Tongue (tissue), 1 donor: ENCODE measurements at regions not wholly inside any gene's neighbourhood (a gene's known extent, or its start where the extent isn't known, plus 50 kb on each side); places are given as distances from the start of the nearest gene placed in this dataset.

Experiments used
- DNase-seq: peaks from one replicate; pipeline ENCODE4 v3.0.0-alpha.2; 2015

- no peak for DNase-seq
Observed at GRCh38 chr15:93478947-93479346, 389.9 kb upstream of the RGMA start.

- DNase-seq, result no peak
Observed at GRCh38 chr15:93477721-93478120, 388.7 kb upstream of the RGMA start.

GRCh38 chr15:93477188-93477587 is 388.2 kb upstream of the RGMA start:
- no peak for DNase-seq

- no peak for DNase-seq
Observed at GRCh38 chr15:93476491-93477177, 387.6 kb upstream of the RGMA start.

- DNase-seq, result no peak
Observed at GRCh38 chr15:93474728-93475127, 385.7 kb upstream of the RGMA start.

- no peak for DNase-seq
Observed at GRCh38 chr15:93469994-93470393, 381.0 kb upstream of the RGMA start.

GRCh38 chr15:93467337-93467736 is 378.3 kb upstream of the RGMA start:
- peak; percentile 93 for DNase-seq

GRCh38 chr15:93466380-93466779 is 377.4 kb upstream of the RGMA start:
- no peak for DNase-seq

- no peak for DNase-seq
Observed at GRCh38 chr15:93462690-93463089, 373.7 kb upstream of the RGMA start.

GRCh38 chr15:93460717-93461116 is 371.7 kb upstream of the RGMA start:
- DNase-seq, result no peak

- DNase-seq, result no peak
Observed at GRCh38 chr15:93459396-93459795, 370.4 kb upstream of the RGMA start.

GRCh38 chr15:93458597-93458996 is 369.6 kb upstream of the RGMA start:
- peak; percentile 78 for DNase-seq

GRCh38 chr15:93454788-93455187 is 365.8 kb upstream of the RGMA start:
- no peak for DNase-seq

- no peak for DNase-seq
Observed at GRCh38 chr15:93452537-93453211, 363.7 kb upstream of the RGMA start.

- no peak for DNase-seq
Observed at GRCh38 chr15:93451822-93452221, 362.8 kb upstream of the RGMA start.

GRCh38 chr15:93451265-93451664 is 362.3 kb upstream of the RGMA start:
- DNase-seq, result no peak

GRCh38 chr15:93449798-93450197 is 360.8 kb upstream of the RGMA start:
- no peak for DNase-seq

GRCh38 chr15:93438310-93438709 is 349.3 kb upstream of the RGMA start:
- no peak for DNase-seq

GRCh38 chr15:93432474-93432873 is 343.5 kb upstream of the RGMA start:
- no peak for DNase-seq

GRCh38 chr15:93428807-93429351 is 339.9 kb upstream of the RGMA start:
- DNase-seq, result no peak

GRCh38 chr15:93428150-93428549 is 339.1 kb upstream of the RGMA start:
- peak; percentile 48 for DNase-seq

- no peak for DNase-seq
Observed at GRCh38 chr15:93424131-93424530, 335.1 kb upstream of the RGMA start.

- DNase-seq, result no peak
Observed at GRCh38 chr15:93422476-93422875, 333.5 kb upstream of the RGMA start.

- DNase-seq, result no peak
Observed at GRCh38 chr15:93420477-93420876, 331.5 kb upstream of the RGMA start.
